ENCODE measurements at regions not wholly inside any gene's neighbourhood (a gene's known extent, or its start where the extent isn't known, plus 50 kb on each side); places are given as distances from the start of the nearest gene placed in this dataset.

- 92% methylated on average over 3 of the region's 3 CpGs for WGBS
- Histone ChIP-seq H3K27me3 (no peaks in the 10 kb centered on the region), H3K36me3 (no peaks in the 10 kb centered on the region), H3K9me3 (no peaks in the 10 kb centered on the region), H3K4me1 (peaks cover 0 to 5% (median 0%) of the 10 kb centered on the region in 4 donors), H3K4me3 (no peak overlapping the region), H3K27ac (replicated peaks in 1 of 4) (no peak overlapping the region)
- intact Hi-C loops (cut with DNase I): no loop called here
- DNase-seq (ENCODE audit: extremely low spot score): no peak
- TF ChIP-seq POLR2AphosphoS5 (IDR thresholded peaks at IDR 0.05): no peak
- TF ChIP-seq CTCF (IDR thresholded peaks at IDR 0.05): no peak
Observed at GRCh38 chr17:20925091-20925490, 117.7 kb downstream of the USP22 start.

- Histone ChIP-seq H3K27me3 (no peaks in the 10 kb centered on the region), H3K9me3 (no peaks in the 10 kb centered on the region), H3K36me3 (no peaks in the 10 kb centered on the region), H3K4me1 (peaks cover 0 to 5% (median 0%) of the 10 kb centered on the region in 4 donors), H3K27ac (replicated peaks in 1 of 4) (no peak overlapping the region), H3K4me3 (no peak overlapping the region)
- no peak for TF ChIP-seq POLR2A (IDR thresholded peaks at IDR 0.05; ENCODE audit: low read depth)
- no peak for TF ChIP-seq POLR2AphosphoS5 (IDR thresholded peaks at IDR 0.05)
- TF ChIP-seq CTCF (IDR thresholded peaks at IDR 0.05): no peak
- no peak for TF ChIP-seq EP300 (IDR thresholded peaks at IDR 0.05)
- intact Hi-C loops (cut with DNase I): no loop called here
- DNase-seq (ENCODE audit: extremely low spot score): no peak
- WGBS: 78% methylated on average over 2 of the region's 2 CpGs
Observed at GRCh38 chr17:20925954-20926353, 116.9 kb downstream of the USP22 start.

GRCh38 chr17:20926532-20926931, 116.3 kb downstream of the USP22 start:
- no peak overlapping the region for H3K4me3 ChIP-seq
- TF ChIP-seq POLR2AphosphoS5 (IDR thresholded peaks at IDR 0.05) (no peak), EP300 (IDR thresholded peaks at IDR 0.05) (no peak), POLR2A (IDR thresholded peaks at IDR 0.05; ENCODE audit: low read depth) (no peak), CTCF (IDR thresholded peaks at IDR 0.05) (no peak)
- H3K27ac ChIP-seq (replicated peaks in 1 of 4): no peak overlapping the region
- DNase-seq (ENCODE audit: extremely low spot score): no peak
- intact Hi-C loops (cut with DNase I): no loop called here
- no peaks in the 10 kb centered on the region for H3K27me3 ChIP-seq
- no peaks in the 10 kb centered on the region for H3K9me3 ChIP-seq
- 42% methylated on average over 2 of the region's 2 CpGs for WGBS
- H3K36me3 ChIP-seq: no peaks in the 10 kb centered on the region
- H3K4me1 ChIP-seq: peaks cover 0 to 5% (median 0%) of the 10 kb centered on the region in 4 donors

- no peak overlapping the region for H3K4me3 ChIP-seq
- peaks cover 0 to 5% (median 0%) of the 10 kb centered on the region in 4 donors for H3K4me1 ChIP-seq
- H3K36me3 ChIP-seq: no peaks in the 10 kb centered on the region
- H3K27ac ChIP-seq (replicated peaks in 1 of 4): no peak overlapping the region
- no peak for DNase-seq (ENCODE audit: extremely low spot score)
- H3K27me3 ChIP-seq: no peaks in the 10 kb centered on the region
- TF ChIP-seq EP300 (IDR thresholded peaks at IDR 0.05) (no peak), CTCF (IDR thresholded peaks at IDR 0.05) (no peak), POLR2AphosphoS5 (IDR thresholded peaks at IDR 0.05) (no peak), POLR2A (IDR thresholded peaks at IDR 0.05; ENCODE audit: low read depth) (no peak)
- intact Hi-C loops (cut with DNase I): no loop called here
- H3K9me3 ChIP-seq: no peaks in the 10 kb centered on the region
- 82% methylated on average over 7 of the region's 7 CpGs for WGBS
Observed at GRCh38 chr17:20927308-20927977, 115.4 kb downstream of the USP22 start.

GRCh38 chr17:20929334-20929733, 113.5 kb downstream of the USP22 start:
- 72% methylated on average over 5 of the region's 5 CpGs for WGBS
- H3K9me3 ChIP-seq: no peaks in the 10 kb centered on the region
- H3K27me3 ChIP-seq: no peaks in the 10 kb centered on the region
- H3K4me3 ChIP-seq: no peak overlapping the region
- H3K27ac ChIP-seq (replicated peaks in 1 of 4): no peak overlapping the region
- TF ChIP-seq CTCF (IDR thresholded peaks at IDR 0.05) (no peak), POLR2A (IDR thresholded peaks at IDR 0.05; ENCODE audit: low read depth) (no peak), EP300 (IDR thresholded peaks at IDR 0.05) (no peak), POLR2AphosphoS5 (IDR thresholded peaks at IDR 0.05) (no peak)
- no peaks in the 10 kb centered on the region for H3K36me3 ChIP-seq
- DNase-seq (ENCODE audit: extremely low spot score): no peak
- peaks cover 0 to 5% (median 2%) of the 10 kb centered on the region in 4 donors for H3K4me1 ChIP-seq
- intact Hi-C loops (cut with DNase I): no loop called here

Measured in esophagus muscularis mucosa (tissue), 4 donors.